Cardiac fibroblast (primary cell): ENCODE measurements at regions not wholly inside any gene's neighbourhood (a gene's known extent, or its start where the extent isn't known, plus 50 kb on each side); places are given as distances from the start of the nearest gene placed in this dataset.
"Not testable (repeated sequence)": the region's sequence is repeated elsewhere in the genome, so short reads cannot be mapped to it uniquely, and the experiment has no call there.

Experiments used
- DNase-seq, 2 donors: peaks; one replicate each; pipeline versions ENCODE4 v3.0.0 to v3.0.0-alpha.2; 2010; ENCODE audit warnings: low read depth in 2 of 2
- H3K4me3 ChIP-seq, 2 donors: replicated peaks in 1 of 2; 1 replicate in 1 of 2; 2 replicates in 1 of 2; pipeline ENCODE4 v1.5.1; 2011; ENCODE audit warnings: low read depth in 2 of 2, low read length in 2 of 2, mild to moderate bottlenecking in 2 of 2, moderate library complexity in 1 of 2
- TF ChIP-seq, protein P1 (sequence below): IDR thresholded peaks from one replicate; pipeline ENCODE4 v1.5.1; 2011; ENCODE audit warnings: low read depth, mild to moderate bottlenecking, low read length, inconsistent platforms

DNA sequence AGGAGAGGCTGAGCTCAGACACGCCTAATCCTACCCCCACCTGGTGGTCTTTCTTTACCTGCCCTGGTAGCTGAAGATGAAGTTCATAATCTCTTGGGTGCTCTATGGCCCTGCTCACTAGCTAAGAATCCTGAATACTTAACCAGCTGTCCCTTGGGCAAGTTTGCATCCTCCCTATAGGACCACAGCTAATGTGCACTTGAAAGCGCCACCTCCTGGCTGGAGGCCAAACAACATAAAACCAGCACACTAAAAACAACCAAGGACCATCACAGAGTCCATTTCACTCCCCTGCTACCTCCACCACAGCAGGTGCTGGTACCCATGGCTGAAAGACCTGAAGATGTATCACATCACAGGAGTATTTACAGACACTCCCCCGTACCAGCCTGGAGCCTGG is 155.5 kb upstream of the SLC24A3 start:
- DNase-seq = no peak
- TF ChIP-seq, protein P1, sequence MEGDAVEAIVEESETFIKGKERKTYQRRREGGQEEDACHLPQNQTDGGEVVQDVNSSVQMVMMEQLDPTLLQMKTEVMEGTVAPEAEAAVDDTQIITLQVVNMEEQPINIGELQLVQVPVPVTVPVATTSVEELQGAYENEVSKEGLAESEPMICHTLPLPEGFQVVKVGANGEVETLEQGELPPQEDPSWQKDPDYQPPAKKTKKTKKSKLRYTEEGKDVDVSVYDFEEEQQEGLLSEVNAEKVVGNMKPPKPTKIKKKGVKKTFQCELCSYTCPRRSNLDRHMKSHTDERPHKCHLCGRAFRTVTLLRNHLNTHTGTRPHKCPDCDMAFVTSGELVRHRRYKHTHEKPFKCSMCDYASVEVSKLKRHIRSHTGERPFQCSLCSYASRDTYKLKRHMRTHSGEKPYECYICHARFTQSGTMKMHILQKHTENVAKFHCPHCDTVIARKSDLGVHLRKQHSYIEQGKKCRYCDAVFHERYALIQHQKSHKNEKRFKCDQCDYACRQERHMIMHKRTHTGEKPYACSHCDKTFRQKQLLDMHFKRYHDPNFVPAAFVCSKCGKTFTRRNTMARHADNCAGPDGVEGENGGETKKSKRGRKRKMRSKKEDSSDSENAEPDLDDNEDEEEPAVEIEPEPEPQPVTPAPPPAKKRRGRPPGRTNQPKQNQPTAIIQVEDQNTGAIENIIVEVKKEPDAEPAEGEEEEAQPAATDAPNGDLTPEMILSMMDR = no peak
- no peak overlapping the region for H3K4me3 ChIP-seq

DNA sequence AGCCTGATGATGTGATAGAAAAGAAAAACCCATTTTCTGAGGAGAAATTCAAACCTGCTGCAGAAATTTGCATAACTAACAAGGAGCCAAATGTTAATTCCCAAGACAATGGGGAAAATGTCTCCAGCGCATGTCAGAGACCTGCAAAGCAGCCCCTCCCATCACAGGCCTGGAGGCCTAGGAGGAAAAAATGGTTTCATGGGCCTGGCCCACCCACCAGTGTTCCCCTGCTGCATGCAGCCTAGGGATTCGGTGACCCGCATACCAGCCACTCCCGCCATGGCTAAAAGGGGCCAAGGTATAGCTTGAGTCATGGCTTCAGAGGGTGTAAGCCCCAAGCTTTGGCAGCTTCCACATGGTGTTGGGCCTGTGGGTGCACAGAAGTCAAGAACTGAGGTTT is 147.7 kb upstream of the SLC24A3 start:
- DNase-seq, H3K4me3 ChIP-seq: not testable (repeated sequence)

DNA sequence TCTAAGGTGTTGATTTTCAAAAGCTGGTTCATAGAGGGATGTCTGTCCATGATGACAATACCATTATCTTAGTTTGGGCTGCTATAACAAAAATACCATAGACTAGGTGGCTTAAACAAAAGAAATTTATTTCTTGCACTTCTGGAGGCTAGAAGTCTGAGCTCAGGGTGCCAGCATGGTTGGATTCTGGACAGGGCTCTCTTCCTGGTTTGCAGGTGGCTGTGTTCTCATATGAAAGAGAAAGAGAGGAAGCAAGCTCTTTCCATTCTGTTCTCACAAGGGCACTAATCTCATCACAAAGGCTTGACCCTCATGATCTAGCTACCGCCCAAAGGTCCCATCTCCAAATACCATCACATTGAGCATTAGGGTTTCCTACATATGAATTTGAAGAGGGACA is 144.5 kb upstream of the SLC24A3 start:
- H3K4me3 ChIP-seq = no peak overlapping the region
- no peak for DNase-seq
- TF ChIP-seq, protein P1 = no peak

DNA sequence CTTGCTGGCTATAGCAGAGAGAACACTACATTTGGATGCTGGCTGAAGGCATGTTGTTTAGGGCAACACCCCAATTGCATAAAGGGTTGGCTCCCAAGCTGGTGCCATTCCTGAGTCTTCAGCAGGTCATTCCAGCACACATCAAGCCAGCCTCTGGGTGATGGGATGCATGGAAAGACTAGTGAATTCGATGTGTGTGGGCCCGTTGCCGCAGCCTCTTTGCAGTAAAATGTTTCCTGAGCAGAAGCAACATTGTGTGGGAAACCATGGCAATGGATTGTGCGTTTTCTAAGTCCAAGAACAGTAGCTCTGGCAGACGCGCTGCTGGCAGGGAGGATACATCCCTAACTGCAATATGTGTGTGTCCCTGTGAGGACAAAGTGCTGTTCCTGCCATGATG is 142.4 kb upstream of the SLC24A3 start:
- no peak for DNase-seq
- H3K4me3 ChIP-seq = no peak overlapping the region
- TF ChIP-seq, protein P1 = no peak

DNA sequence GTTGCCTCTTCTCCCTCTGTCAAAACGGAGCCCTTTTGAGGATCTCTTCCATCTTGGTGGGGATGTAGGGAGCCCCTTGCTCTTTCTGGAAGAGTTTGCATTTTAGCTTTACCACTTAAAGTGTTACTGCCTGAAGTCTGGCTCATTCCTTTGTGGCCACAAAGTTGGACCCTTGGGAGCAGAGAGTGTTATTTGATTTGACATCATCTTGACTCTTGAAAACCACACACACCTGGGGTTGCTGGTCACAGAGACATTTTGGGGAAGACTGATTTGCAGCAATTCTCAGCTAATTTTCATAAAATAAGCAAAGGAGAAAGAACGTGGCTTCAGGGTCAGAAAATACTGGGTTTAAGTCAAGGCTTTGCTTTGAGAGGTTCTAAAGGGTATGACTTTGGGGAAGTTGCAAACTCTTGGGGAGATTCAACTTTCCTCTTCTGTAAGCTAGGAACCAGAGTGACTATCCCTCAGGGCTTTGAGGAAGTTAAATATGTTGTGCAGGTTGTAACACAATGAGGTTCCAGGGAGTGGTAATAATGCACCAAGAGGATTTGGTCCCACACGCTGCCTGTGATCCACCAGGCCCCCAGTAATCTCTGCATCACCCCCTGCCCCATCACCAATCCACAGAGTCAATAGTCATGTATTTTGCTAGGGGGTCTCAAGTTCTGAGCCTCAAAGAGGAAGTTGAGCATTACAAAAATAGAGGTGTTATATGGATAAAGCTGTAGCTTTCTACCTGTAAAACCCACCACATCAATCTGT is 141.6 kb upstream of the SLC24A3 start:
- no peak for DNase-seq

DNA sequence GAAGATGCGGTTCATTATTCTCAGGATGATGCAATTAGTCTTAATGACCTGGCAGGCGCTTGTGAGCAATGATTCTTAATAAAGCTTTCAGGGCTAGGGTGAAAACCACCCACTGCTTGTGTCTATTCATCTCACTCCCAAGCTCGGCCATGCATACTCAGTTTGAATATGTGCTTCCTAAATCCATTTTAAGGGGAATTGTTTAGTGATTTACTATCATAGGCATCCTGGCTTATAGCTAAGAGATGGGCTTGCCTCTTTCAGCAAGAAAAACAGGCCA is 141.1 kb upstream of the SLC24A3 start:
- DNase-seq = no peak
- TF ChIP-seq, protein P1 = no peak
- H3K4me3 ChIP-seq = no peak overlapping the region

More for the DNA sequence above, 141.6 kb upstream of the SLC24A3 start:
- H3K4me3 ChIP-seq = no peak overlapping the region
- TF ChIP-seq, protein P1 = no peak

DNA sequence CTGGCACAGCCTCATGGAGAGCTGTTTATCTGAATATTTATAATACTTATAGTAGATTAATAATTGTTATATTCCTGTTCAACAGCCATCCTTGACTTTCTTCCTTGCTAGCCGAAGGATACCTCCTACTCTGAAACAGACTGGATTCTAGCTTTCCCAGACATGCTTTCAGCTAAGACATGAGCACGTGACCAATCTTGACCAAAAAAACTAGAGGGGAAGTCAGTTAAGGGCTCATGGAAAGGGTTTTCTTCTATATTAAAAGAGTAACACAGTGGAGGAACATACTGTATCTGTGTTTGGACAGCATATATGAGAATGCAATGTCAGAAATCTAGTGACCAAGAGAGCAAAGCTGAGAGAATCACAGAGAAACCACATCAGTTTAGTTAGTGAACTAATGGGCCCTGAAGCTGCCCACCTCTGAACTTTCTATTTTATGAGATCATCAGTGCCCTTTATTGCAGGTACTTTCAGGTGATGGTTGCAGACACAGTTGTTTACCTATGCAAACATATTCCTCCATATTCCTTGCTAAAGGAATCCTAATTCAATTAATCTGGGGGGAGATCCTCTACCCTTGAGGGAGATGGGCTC is 140.4 kb upstream of the SLC24A3 start:
- no peak overlapping the region for H3K4me3 ChIP-seq
- DNase-seq = no peak
- TF ChIP-seq, protein P1 = no peak
